IPS DF 6.9 (cell line): ENCODE measurements at regions not wholly inside any gene's neighbourhood (a gene's known extent, or its start where the extent isn't known, plus 50 kb on each side); places are given as distances from the start of the nearest gene placed in this dataset.
"Not testable (repeated sequence)": the region's sequence is repeated elsewhere in the genome, so short reads cannot be mapped to it uniquely, and the experiment has no call there.

Experiments
- DNase-seq: peaks from one replicate; pipeline ENCODE4 v3.0.0-alpha.2; 2013; ENCODE audit warnings: low read depth, low spot score
- H3K27ac ChIP-seq: one replicate; pipeline ENCODE4 v1.5.1; 2013; ENCODE audit warnings: low read length, control low read depth
- H3K27me3 ChIP-seq: 2 replicates; pipeline ENCODE4 v1.6.1; 2013; ENCODE audit warnings: mild to moderate bottlenecking, low read length; ENCODE audit not compliant: control insufficient read depth, insufficient read depth
- H3K36me3 ChIP-seq: 2 replicates; pipeline ENCODE4 v1.6.1; 2013; ENCODE audit warnings: low read length; ENCODE audit not compliant: control insufficient read depth, insufficient read depth
- H3K4me1 ChIP-seq: 2 replicates; pipeline ENCODE4 v1.6.1; 2013; ENCODE audit warnings: low read length; ENCODE audit not compliant: control insufficient read depth, insufficient read depth
- H3K4me3 ChIP-seq: 2 replicates; pipeline ENCODE4 v1.5.1; 2013; ENCODE audit warnings: mild to moderate bottlenecking, low read length
- H3K9me3 ChIP-seq: 2 replicates; pipeline ENCODE4 v1.6.1; 2013; ENCODE audit warnings: low read length, inconsistent platforms; ENCODE audit not compliant: control insufficient read depth, insufficient read depth
- WGBS: extraction: QIAGEN DNeasy Blood & Tissue Kit; methylation state at CpG from one replicate; pipeline ENCODE4 v1.1.7; 2013; ENCODE audit warnings: mixed read lengths, missing lambda C conversion rate; ENCODE audit not compliant: insufficient read length, insufficient coverage; 5-methylcytosine and 5-hydroxymethylcytosine counted together

GRCh38 chr12:90710711-90711110, 244.3 kb downstream of the CCER1 start:
- no peaks in the 10 kb centered on the region for H3K36me3 ChIP-seq
- H3K27ac ChIP-seq, result no peak overlapping the region
- no peak for DNase-seq
- no CpG with 5 or more reads among the region's 3 CpGs for WGBS
- no peak overlapping the region for H3K4me3 ChIP-seq
- no peaks in the 10 kb centered on the region for H3K9me3 ChIP-seq
- H3K4me1 ChIP-seq, result no peaks in the 10 kb centered on the region
- H3K27me3 ChIP-seq, result no peaks in the 10 kb centered on the region

GRCh38 chr12:90706036-90706435, 248.9 kb downstream of the CCER1 start:
- Histone ChIP-seq H3K4me1 (no peaks in the 10 kb centered on the region), H3K9me3 (no peaks in the 10 kb centered on the region), H3K27ac (no peak overlapping the region), H3K36me3 (no peaks in the 10 kb centered on the region), H3K4me3 (no peak overlapping the region), H3K27me3 (no peaks in the 10 kb centered on the region)
- no CpG with 5 or more reads among the region's 10 CpGs for WGBS
- no peak for DNase-seq

GRCh38 chr12:90695415-90695814, 259.6 kb downstream of the CCER1 start:
- Histone ChIP-seq H3K27me3 (no peaks in the 10 kb centered on the region), H3K27ac (no peak overlapping the region), H3K4me1 (no peaks in the 10 kb centered on the region), H3K9me3 (no peaks in the 10 kb centered on the region), H3K36me3 (no peaks in the 10 kb centered on the region), H3K4me3 (no peak overlapping the region)
- DNase-seq, result no peak
- no CpG with 5 or more reads among the region's 2 CpGs for WGBS

GRCh38 chr12:90690120-90690519, 264.9 kb downstream of the CCER1 start:
- Histone ChIP-seq H3K4me1 (no peaks in the 10 kb centered on the region), H3K27ac (no peak overlapping the region), H3K9me3 (no peaks in the 10 kb centered on the region), H3K4me3 (no peak overlapping the region), H3K27me3 (no peaks in the 10 kb centered on the region), H3K36me3 (no peaks in the 10 kb centered on the region)
- no peak for DNase-seq
- no CpG with 5 or more reads among the region's 1 CpG for WGBS

GRCh38 chr12:90687682-90688081, 267.3 kb downstream of the CCER1 start:
- H3K9me3 ChIP-seq, H3K4me1 ChIP-seq, H3K27ac ChIP-seq, DNase-seq, H3K27me3 ChIP-seq, H3K36me3 ChIP-seq, H3K4me3 ChIP-seq: not testable (repeated sequence)

- no CpG with 5 or more reads among the region's 3 CpGs for whole genome bisulfite sequencing
- no peak for DNase-seq
- Histone ChIP-seq H3K27me3 (no peaks in the 10 kb centered on the region), H3K9me3 (no peaks in the 10 kb centered on the region), H3K4me1 (no peaks in the 10 kb centered on the region), H3K27ac (no peak overlapping the region), H3K4me3 (no peak overlapping the region), H3K36me3 (no peaks in the 10 kb centered on the region)
These were observed 271.1 kb downstream of the CCER1 start for GRCh38 chr12:90683871-90684270.

- Histone ChIP-seq H3K36me3 (no peaks in the 10 kb centered on the region), H3K4me1 (no peaks in the 10 kb centered on the region), H3K4me3 (no peak overlapping the region), H3K9me3 (no peaks in the 10 kb centered on the region), H3K27me3 (no peaks in the 10 kb centered on the region), H3K27ac (no peak overlapping the region)
- no CpG with 5 or more reads among the region's 1 CpG for WGBS
- no peak for DNase-seq
These were observed 272.6 kb downstream of the CCER1 start for GRCh38 chr12:90682398-90682797.

GRCh38 chr12:90679674-90680073, 275.3 kb downstream of the CCER1 start:
- WGBS, result no CpG with 5 or more reads among the region's 1 CpG
- H3K4me3 ChIP-seq, result no peak overlapping the region
- no peak for DNase-seq

GRCh38 chr12:90677552-90677951, 277.4 kb downstream of the CCER1 start:
- DNase-seq, result no peak
- H3K9me3 ChIP-seq, result no peaks in the 10 kb centered on the region
- H3K36me3 ChIP-seq, result no peaks in the 10 kb centered on the region
- no peak overlapping the region for H3K27ac ChIP-seq
- WGBS, result 100% methylated on average over 2 of the region's 3 CpGs
- no peaks in the 10 kb centered on the region for H3K27me3 ChIP-seq
- no peak overlapping the region for H3K4me3 ChIP-seq
- H3K4me1 ChIP-seq, result no peaks in the 10 kb centered on the region

More at GRCh38 chr12:90679674-90680073, 275.3 kb downstream of the CCER1 start:
- H3K27ac ChIP-seq, result no peak overlapping the region
- H3K36me3 ChIP-seq, result no peaks in the 10 kb centered on the region
- H3K27me3 ChIP-seq, result no peaks in the 10 kb centered on the region
- no peaks in the 10 kb centered on the region for H3K9me3 ChIP-seq
- no peaks in the 10 kb centered on the region for H3K4me1 ChIP-seq

- Histone ChIP-seq H3K36me3 (no peaks in the 10 kb centered on the region), H3K27ac (no peak overlapping the region), H3K9me3 (no peaks in the 10 kb centered on the region), H3K4me1 (no peaks in the 10 kb centered on the region), H3K4me3 (no peak overlapping the region), H3K27me3 (no peaks in the 10 kb centered on the region)
- DNase-seq, result no peak
- no CpG with 5 or more reads among the region's 1 CpG for WGBS
These were observed 277.9 kb downstream of the CCER1 start for GRCh38 chr12:90677055-90677454.

GRCh38 chr12:90675106-90675505, 279.9 kb downstream of the CCER1 start:
- no peaks in the 10 kb centered on the region for H3K36me3 ChIP-seq
- no peaks in the 10 kb centered on the region for H3K4me1 ChIP-seq
- H3K4me3 ChIP-seq, result no peak overlapping the region
- no peak for DNase-seq
- H3K27ac ChIP-seq, result no peak overlapping the region
- no peaks in the 10 kb centered on the region for H3K27me3 ChIP-seq
- WGBS, result no CpG with 5 or more reads among the region's 1 CpG
- H3K9me3 ChIP-seq, result no peaks in the 10 kb centered on the region
